ENCODE measurements at regions not wholly inside any gene's neighbourhood (a gene's known extent, or its start where the extent isn't known, plus 50 kb on each side); places are given as distances from the start of the nearest gene placed in this dataset.

GRCh38 chr7:11239316-11239715 lies 265.6 kb downstream of the PHF14 start:
- no peak overlapping the region for H4K8ac ChIP-seq (replicated peaks; ENCODE audit: insufficient read length, low read depth, low read length)
- Mint-ChIP-seq H3K9me3 (no peaks in the 10 kb centered on the region), H3K36me3 (ENCODE audit: insufficient read depth in 1 of 3, low read depth in 3 of 3) (no peaks in the 10 kb centered on the region), H3K27ac (no peak overlapping the region), H3K4me3 (no peak overlapping the region), H3K27me3 (ENCODE audit: low read depth) (no peaks in the 10 kb centered on the region), H3K4me1 (peaks cover 32 to 44% of the 10 kb centered on the region in 2 experiments)
- no peaks in the 10 kb centered on the region for H3K23me2 ChIP-seq (ENCODE audit: insufficient read length, low read depth, low read length, poor library complexity, severe bottlenecking)
- no peak overlapping the region for H3K56ac ChIP-seq (ENCODE audit: insufficient read length, low read depth, low read length)
- H3K18ac ChIP-seq (ENCODE audit: insufficient read length, low read depth, low read length) = no peak overlapping the region
- H4K20me1 ChIP-seq (ENCODE audit: control insufficient read depth, insufficient read depth, insufficient read length) = no peaks in the 10 kb centered on the region
- no peak overlapping the region for H2BK20ac ChIP-seq (ENCODE audit: low read depth, low read length, poor library complexity, severe bottlenecking)
- H3K27me3 ChIP-seq (ENCODE audit: insufficient read depth, low read length) = no peaks in the 10 kb centered on the region
- H2BK5ac ChIP-seq (ENCODE audit: insufficient read length, low read length) = no peak overlapping the region
- peaks cover 2% of the 10 kb centered on the region; the same call in 1 of the 2 replicates for H3K4me1 ChIP-seq (ENCODE audit: insufficient read depth, low read length)
- H3K79me2 ChIP-seq (ENCODE audit: insufficient read depth, low read length) = no peaks in the 10 kb centered on the region
- H2BK15ac ChIP-seq (ENCODE audit: low read depth, low read length) = no peak overlapping the region
- no peak overlapping the region for H4K91ac ChIP-seq (ENCODE audit: insufficient read length, low read depth, low read length)
- H3K9me3 ChIP-seq (ENCODE audit: control insufficient read depth, low read depth, low read length) = no peaks in the 10 kb centered on the region
- no CpG with 5 or more reads among the region's 4 CpGs for WGBS (ENCODE audit: extremely low coverage, insufficient read length, low lambda C conversion rate)
- H3T11ph ChIP-seq (ENCODE audit: low read length) = no peak overlapping the region
- no peak overlapping the region for H3K23ac ChIP-seq (ENCODE audit: insufficient read length, low read depth, low read length)
- no peak overlapping the region for H4K5ac ChIP-seq (ENCODE audit: insufficient read length, low read depth, low read length)
- no peak overlapping the region for H3K27ac ChIP-seq (ENCODE audit: insufficient read length, low read depth, low read length)
- no peak overlapping the region for H3K9ac ChIP-seq (ENCODE audit: extremely low read depth, insufficient read length, low read length)
- no peak overlapping the region for H2AK5ac ChIP-seq (ENCODE audit: insufficient read length, low read length)
- no peak overlapping the region for H2BK12ac ChIP-seq (ENCODE audit: insufficient read length, low read depth, low read length)
- no peak overlapping the region for H3K4ac ChIP-seq (ENCODE audit: low read depth, low read length)
- no peak for DNase-seq
- TF ChIP-seq, protein P1, sequence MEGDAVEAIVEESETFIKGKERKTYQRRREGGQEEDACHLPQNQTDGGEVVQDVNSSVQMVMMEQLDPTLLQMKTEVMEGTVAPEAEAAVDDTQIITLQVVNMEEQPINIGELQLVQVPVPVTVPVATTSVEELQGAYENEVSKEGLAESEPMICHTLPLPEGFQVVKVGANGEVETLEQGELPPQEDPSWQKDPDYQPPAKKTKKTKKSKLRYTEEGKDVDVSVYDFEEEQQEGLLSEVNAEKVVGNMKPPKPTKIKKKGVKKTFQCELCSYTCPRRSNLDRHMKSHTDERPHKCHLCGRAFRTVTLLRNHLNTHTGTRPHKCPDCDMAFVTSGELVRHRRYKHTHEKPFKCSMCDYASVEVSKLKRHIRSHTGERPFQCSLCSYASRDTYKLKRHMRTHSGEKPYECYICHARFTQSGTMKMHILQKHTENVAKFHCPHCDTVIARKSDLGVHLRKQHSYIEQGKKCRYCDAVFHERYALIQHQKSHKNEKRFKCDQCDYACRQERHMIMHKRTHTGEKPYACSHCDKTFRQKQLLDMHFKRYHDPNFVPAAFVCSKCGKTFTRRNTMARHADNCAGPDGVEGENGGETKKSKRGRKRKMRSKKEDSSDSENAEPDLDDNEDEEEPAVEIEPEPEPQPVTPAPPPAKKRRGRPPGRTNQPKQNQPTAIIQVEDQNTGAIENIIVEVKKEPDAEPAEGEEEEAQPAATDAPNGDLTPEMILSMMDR (conservative IDR thresholded peaks at IDR 0.05) = no peak
- no peak overlapping the region for H2BK120ac ChIP-seq (ENCODE audit: low read depth, low read length, poor library complexity, severe bottlenecking)
- H3K79me1 ChIP-seq (ENCODE audit: insufficient read depth, low read depth, low read length, poor library complexity, severe bottlenecking) = no peaks in the 10 kb centered on the region
- no peak overlapping the region for H3K4me2 ChIP-seq (ENCODE audit: insufficient read depth, insufficient read length, low read length)
- no peak overlapping the region for H2AFZ ChIP-seq (ENCODE audit: low read length)
- H3K14ac ChIP-seq (ENCODE audit: insufficient read depth, low read length) = no peak overlapping the region
